ENCODE measurements at regions not wholly inside any gene's neighbourhood (a gene's known extent, or its start where the extent isn't known, plus 50 kb on each side); places are given as distances from the start of the nearest gene placed in this dataset.

- 0 out of 2 replicates have a peak, but pooled peaks have one; percentile 37 for TF ChIP-seq ARID4B (CRISPR knock-in tag; IDR thresholded peaks at IDR 0.05)
- TF ChIP-seq DACH1 (IDR thresholded peaks at IDR 0.05; ENCODE audit: partially characterized antibody) = peak; percentile 59
- no peak for TF ChIP-seq TGIF2 (CRISPR knock-in tag; IDR thresholded peaks at IDR 0.05)
- TF ChIP-seq HINFP (tag; conservative IDR thresholded peaks at IDR 0.05; ENCODE audit: low read depth) = no peak
- TF ChIP-seq PRPF4 (IDR thresholded peaks at IDR 0.05; ENCODE audit: insufficient read depth, low read depth, low read length, poor library complexity, severe bottlenecking) = no peak
- TF ChIP-seq POLR3A (IDR thresholded peaks at IDR 0.05; ENCODE audit: borderline replicate concordance, extremely low read depth, insufficient read depth, insufficient read length) = no peak
- 0 out of 2 replicates have a peak, but pooled peaks have one; percentile 35 for TF ChIP-seq MAFK (IDR thresholded peaks at IDR 0.05; ENCODE audit: low read length)
- 0 out of 2 replicates have a peak, but pooled peaks have one; percentile 57 for TF ChIP-seq DMBX1 (CRISPR knock-in tag; IDR thresholded peaks at IDR 0.05; ENCODE audit: borderline replicate concordance)
- no peak for TF ChIP-seq FIP1L1 (IDR thresholded peaks at IDR 0.05; ENCODE audit: low read depth, low read length, poor library complexity, severe bottlenecking)
- no peak for TF ChIP-seq MXI1 (IDR thresholded peaks at IDR 0.05; ENCODE audit: low read depth, low read length)
- no peak for TF ChIP-seq SNIP1 (IDR thresholded peaks at IDR 0.05; ENCODE audit: low read depth)
- TF ChIP-seq, protein P1, sequence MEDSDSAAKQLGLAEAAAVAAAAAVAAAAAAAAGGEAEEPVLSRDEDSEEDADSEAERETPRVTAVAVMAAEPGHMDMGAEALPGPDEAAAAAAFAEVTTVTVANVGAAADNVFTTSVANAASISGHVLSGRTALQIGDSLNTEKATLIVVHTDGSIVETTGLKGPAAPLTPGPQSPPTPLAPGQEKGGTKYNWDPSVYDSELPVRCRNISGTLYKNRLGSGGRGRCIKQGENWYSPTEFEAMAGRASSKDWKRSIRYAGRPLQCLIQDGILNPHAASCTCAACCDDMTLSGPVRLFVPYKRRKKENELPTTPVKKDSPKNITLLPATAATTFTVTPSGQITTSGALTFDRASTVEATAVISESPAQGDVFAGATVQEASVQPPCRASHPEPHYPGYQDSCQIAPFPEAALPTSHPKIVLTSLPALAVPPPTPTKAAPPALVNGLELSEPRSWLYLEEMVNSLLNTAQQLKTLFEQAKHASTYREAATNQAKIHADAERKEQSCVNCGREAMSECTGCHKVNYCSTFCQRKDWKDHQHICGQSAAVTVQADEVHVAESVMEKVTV (CRISPR knock-in tag; IDR thresholded peaks at IDR 0.05) = no peak
- no peak for TF ChIP-seq EZH2 (IDR thresholded peaks at IDR 0.05; ENCODE audit: borderline replicate concordance, low read depth, low read length)
- TF ChIP-seq FOXJ2 (tag; IDR thresholded peaks at IDR 0.05) = no peak
- TF ChIP-seq MAFG (tag; conservative IDR thresholded peaks at IDR 0.05) = peak; percentile 57
- no peak for TF ChIP-seq ZNF277 (CRISPR knock-in tag; IDR thresholded peaks at IDR 0.05; ENCODE audit: borderline replicate concordance)
Measured at GRCh38 chr11:27201454-27202302, 161.1 kb downstream of the BBOX1 start (continued).

All from K562 (cell line).